ENCODE measurements at regions not wholly inside any gene's neighbourhood (a gene's known extent, or its start where the extent isn't known, plus 50 kb on each side); places are given as distances from the start of the nearest gene placed in this dataset.
A peak's percentile ranks its signal among the peaks of the same experiment; 100 is the strongest.

DNA sequence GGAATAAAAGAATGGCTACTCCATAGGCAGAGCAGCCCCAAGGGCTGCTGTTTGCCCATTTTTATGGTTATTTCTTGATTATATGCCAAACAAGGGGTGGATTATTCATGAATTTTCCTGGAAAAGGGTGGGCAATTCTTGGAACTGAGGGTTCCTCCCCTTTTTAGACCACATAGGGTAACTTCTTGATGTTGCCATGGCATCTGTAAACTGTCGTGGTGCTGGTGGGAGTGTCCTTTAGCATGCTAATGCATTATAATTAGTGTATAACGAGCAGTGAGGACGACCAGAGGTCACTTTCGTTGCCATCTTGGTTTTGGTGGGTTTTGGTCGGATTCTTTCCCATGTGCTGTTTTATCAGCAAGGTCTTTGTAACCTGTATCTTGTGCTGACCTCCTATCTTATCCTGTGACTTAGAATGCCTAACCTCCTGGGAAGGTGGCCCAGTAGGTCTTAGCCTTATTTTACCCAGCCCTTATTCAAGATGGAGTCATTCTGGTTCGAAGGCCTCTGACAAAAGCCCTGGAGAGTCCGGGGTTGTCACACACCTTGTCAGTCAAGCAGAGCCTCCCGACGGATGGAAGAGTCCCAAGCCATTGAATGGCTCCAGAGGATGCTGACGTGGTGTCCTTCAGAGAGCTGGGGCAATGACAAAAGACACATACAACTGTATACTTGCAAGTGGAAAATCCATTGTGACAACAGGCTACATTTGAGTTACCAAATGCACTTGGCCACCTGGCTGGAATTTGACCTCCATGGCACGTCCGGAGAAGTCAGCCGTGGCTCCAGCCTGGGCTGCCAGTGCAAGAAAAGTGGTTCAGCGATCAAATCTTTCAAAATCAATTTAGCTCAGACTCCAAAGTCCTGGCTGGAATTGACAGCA is 67.1 kb upstream of the CLINT1 start:
- DNase-seq = no peak

GRCh38 chr5:157924931-157925729 is 66.2 kb upstream of the CLINT1 start:
- DNase-seq = no peak

DNA sequence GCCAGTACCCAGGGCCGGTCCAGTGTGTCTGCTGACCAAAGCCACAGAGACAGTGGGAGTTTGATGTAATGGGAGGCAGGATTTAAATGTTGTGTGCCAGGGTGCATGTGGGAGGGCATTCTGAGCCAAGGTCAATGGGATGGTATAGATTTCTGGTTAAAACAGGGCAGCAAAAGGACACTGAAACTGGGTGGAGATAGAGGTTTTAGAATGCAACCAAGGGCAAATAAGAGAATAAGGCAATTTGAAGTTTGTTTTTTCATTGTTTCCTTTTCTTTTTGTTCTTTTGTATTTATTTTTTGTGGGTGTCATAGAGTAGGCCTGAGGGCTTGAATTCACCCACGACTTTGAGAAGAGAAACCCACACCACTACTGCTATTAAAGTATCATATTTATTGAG is 65.5 kb upstream of the CLINT1 start:
- no peak for DNase-seq

DNA sequence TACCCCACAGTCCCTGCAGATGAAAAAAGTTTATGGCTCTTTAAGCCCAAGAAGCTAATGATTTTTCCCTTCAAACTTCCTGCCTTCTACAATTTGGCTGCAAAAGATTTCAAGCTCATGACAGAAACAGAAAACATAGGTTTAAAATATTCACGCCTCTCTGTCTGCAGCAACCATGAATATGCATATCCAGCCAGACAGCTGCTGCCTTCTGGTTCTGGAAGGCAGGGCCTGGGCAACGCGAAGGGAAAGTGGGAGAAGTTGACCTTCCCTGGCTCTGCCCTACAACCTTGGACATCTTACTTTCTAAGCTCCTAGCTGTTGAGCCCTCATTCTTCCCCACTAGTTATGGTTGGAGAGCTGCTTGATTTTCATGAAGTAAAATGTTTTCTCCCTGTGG is 64.8 kb upstream of the CLINT1 start:
- no peak for DNase-seq

- DNase-seq = no peak
Observed at GRCh38 chr5:157922026-157922425, 63.1 kb upstream of the CLINT1 start.

DNA sequence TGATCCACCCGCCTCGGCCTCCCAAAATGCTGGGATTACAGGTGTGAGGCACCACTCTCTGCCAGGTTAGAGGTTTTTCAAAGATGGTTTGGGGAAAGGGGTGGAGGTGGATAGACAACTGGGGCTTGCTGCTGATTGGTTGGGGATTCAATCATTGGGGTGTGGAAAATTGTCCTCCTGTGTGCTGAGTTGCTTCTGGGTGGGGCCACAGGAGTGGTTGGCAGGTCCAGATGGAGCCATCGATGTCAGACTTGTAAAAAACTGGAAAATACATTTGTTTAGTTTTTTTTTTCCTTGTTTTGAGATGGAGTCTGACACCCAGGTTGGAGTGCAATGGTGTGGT is 61.9 kb upstream of the CLINT1 start:
- DNase-seq = no peak

- no peak for DNase-seq
Observed at GRCh38 chr5:157918811-157919742, 60.1 kb upstream of the CLINT1 start.

- DNase-seq = no peak
Observed at GRCh38 chr5:157917899-157918809, 59.2 kb upstream of the CLINT1 start.

DNA sequence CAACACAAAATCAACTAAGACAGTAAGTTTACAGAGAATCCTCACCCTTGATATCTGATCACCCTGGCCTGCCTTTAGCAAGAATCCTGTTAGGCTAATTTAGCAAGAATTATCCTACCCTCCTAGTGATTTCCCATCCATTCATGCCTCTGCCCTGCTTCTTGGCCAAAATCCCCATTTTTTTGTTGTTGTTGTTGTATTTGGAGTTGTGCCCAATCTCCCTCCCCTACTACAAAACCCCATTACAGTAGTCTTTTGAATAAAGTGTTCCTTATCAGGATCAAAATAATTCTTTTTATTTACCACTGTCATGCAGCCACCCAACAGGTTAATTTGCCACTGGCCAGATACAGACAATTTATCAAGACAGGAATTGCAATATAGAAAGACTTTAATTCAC is 58.5 kb upstream of the CLINT1 start:
- no peak for DNase-seq

- DNase-seq = no peak
Observed at GRCh38 chr5:157915638-157916037, 56.7 kb upstream of the CLINT1 start.

DNA sequence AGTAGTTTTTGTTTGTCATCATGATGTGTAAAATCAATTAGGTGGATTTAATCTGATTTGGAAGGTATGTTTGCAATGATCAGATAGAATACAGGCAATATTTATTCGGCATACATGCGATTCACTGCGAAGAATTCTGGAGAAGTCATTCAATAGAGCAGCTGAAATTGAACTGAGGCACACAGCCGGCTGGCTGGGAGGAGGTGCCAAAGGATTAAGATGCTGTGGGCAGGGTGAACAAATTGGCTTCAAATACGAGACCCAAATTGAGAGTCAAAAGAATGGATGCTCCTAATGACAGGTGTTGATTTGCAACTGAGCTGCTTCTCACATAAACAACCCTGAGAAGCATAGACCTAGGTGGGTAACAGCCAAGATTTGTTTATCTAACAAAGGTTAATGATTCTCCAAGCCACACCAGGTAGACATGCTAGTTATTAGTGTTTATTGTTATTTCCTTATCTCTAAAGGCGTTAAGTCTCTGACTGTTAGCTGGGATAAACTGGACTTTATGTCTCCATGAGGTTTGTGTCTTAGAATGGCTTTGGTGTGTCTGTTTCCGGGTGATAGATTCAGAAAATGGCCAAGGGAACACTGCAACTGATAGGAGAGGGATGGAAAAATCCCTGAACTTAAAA is 55.3 kb upstream of the CLINT1 start:
- DNase-seq = no peak

DNA sequence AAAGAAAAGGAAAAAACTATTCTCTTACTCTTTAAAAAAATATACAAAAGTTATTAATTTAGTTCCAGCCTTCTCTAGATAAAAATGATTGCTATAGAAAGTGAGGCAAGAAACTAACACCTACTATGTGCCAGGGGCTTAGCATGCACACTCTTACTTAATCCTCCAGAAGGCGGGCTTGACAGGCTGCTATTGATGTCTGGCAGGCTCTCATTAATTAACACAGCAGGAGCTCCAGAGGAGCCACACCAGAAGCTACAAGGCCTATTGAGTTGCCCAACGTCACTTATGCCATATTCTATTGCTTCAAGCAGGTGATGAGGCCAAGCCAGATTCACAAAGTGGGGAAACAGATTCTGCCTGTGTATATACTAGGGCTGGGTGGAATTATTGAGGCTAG is 54.6 kb upstream of the CLINT1 start:
- no peak for DNase-seq

- peak; percentile 64 for DNase-seq
Observed at GRCh38 chr5:157912621-157913325, 53.8 kb upstream of the CLINT1 start.

- DNase-seq = no peak
Observed at GRCh38 chr5:157911568-157911967, 52.6 kb upstream of the CLINT1 start.
